Kidney (tissue), 10 donors: ENCODE measurements at regions not wholly inside any gene's neighbourhood (a gene's known extent, or its start where the extent isn't known, plus 50 kb on each side); places are given as distances from the start of the nearest gene placed in this dataset.
"Not testable (repeated sequence)": the region's sequence is repeated elsewhere in the genome, so short reads cannot be mapped to it uniquely, and the experiment has no call there.

Experiments
- DNase-seq, 5 donors: peaks; one replicate each; pipeline ENCODE4 v3.0.0-alpha.2; 2013 to 2020
- FAIRE-seq: peaks from 2 replicates; lab custom pipeline; 2012; peaks lifted over from hg19 to GRCh38; lab: Jason Lieb, UNC
- H3K27ac ChIP-seq, 2 donors: one replicate each; pipeline ENCODE4 v1.7.0; 2013; ENCODE audit warnings: low read depth in 2 of 2, low read length in 2 of 2, inconsistent platforms in 1 of 2
- H3K27me3 ChIP-seq: one replicate; pipeline ENCODE4 v1.7.1; 2013; ENCODE audit warnings: low read length, inconsistent platforms; ENCODE audit not compliant: control insufficient read depth, insufficient read depth
- H3K36me3 ChIP-seq, 3 donors: one replicate each; pipeline versions ENCODE4 v1.7.0 to v1.7.1; 2013; ENCODE audit warnings: low read length in 3 of 3, control low read depth in 1 of 3, inconsistent platforms in 1 of 3; ENCODE audit not compliant: insufficient read depth in 3 of 3, control insufficient read depth in 2 of 3
- H3K4me1 ChIP-seq, 3 donors: one replicate each; pipeline versions ENCODE4 v1.7.0 to v1.7.1; 2013; ENCODE audit warnings: low read length in 3 of 3, inconsistent platforms in 1 of 3, low read depth in 1 of 3; ENCODE audit not compliant: control insufficient read depth in 2 of 3, insufficient read depth in 2 of 3
- H3K4me3 ChIP-seq, 3 donors: one replicate each; pipeline versions ENCODE4 v1.7.0 to v1.8.1; 2013; ENCODE audit warnings: low read length in 3 of 3, control low read depth in 1 of 3, inconsistent platforms in 1 of 3
- H3K9ac ChIP-seq, 3 donors: one replicate each; pipeline versions ENCODE4 v1.7.0 to v1.7.1; 2013; ENCODE audit warnings: low read length in 3 of 3, control low read depth in 1 of 3, inconsistent platforms in 1 of 3
- H3K9me3 ChIP-seq, 3 donors: one replicate each; pipeline versions ENCODE4 v1.7.0 to v1.7.1; 2013; ENCODE audit warnings: low read length in 3 of 3, control low read depth in 1 of 3, inconsistent platforms in 1 of 3; ENCODE audit not compliant: control insufficient read depth in 2 of 3, insufficient read depth in 1 of 3
- intact Hi-C: fragments of 100-400 bp; cut with DNase I; formaldehyde crosslinking; loops from one replicate; pipeline ENCODE4 v1.11.1; 2022
- donor health status: control.
- donor health status: control.
- donor health status: DM: yes; HTN: yes; CAD: no.
- donor health status: Normal renal cell carcinoma (clear cell type).

DNA sequence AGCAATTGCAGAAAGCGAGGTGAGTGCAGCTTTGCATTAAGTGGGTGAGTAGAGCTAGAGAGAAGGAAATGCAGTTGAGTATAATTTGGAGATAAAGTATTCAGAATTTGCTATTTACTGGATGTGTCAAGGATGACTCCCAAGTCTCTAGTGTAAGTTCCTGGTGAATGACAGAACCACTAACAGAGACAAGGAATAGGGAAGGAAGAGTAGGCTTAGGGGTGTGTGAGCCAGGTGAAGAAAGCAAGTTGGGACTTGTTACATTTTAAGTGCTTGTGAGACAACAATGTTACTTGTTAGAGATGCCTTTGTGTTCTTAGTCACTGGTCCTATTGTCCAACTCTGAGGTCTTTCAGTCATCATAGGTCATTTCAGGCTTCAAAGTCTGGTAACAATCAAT lies 70.8 kb downstream of the TBC1D26 start:
- H3K36me3 ChIP-seq, H3K9ac ChIP-seq, FAIRE-seq, intact Hi-C loops, H3K4me3 ChIP-seq, H3K4me1 ChIP-seq, DNase-seq, H3K9me3 ChIP-seq, H3K27ac ChIP-seq, H3K27me3 ChIP-seq: not testable (repeated sequence)

DNA sequence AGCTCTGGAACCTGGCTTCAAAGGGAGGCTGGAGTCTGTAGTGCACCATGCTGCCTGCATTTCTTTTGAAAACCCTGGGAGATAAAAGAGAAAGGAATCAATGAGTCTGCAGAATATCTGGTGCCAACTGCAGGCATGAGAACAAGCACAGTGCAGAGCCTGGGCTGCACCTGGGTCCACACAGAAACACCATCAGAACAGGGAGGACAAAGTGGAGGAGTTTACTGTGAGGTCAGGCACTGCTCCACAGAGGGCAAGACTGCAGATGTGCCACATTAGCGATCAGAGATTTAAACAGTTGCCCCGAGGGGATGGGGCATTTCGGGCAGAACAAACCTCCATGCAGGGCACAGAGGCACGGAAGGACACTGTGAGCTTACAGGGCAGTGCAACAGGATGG lies 74.7 kb downstream of the TBC1D26 start:
- H3K4me3 ChIP-seq, H3K9me3 ChIP-seq, H3K4me1 ChIP-seq, DNase-seq, FAIRE-seq, H3K36me3 ChIP-seq, H3K27ac ChIP-seq, H3K27me3 ChIP-seq, H3K9ac ChIP-seq, intact Hi-C loops: not testable (repeated sequence)

DNA sequence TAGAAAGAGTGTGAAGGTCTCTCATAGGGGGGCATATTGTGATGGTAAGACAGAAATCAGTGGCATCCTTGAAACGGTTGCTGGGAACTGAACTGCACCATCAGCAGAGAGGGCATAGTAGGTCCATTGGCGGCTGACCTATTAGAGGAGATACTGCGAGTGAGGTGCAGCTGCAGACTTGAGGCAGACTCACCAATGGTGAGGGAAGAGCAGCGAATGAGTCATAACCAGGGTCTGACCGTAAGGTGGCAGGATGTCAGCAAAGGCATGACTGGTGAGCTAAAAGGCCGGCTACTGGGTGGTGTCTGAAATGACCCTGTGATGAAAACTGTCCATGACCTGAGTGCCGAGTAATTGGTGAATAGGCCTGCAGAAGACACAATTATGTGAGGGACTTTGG lies 81.3 kb downstream of the TBC1D26 start:
- H3K36me3 ChIP-seq, FAIRE-seq, H3K27ac ChIP-seq, H3K4me3 ChIP-seq, H3K9me3 ChIP-seq, H3K4me1 ChIP-seq, intact Hi-C loops, H3K9ac ChIP-seq, DNase-seq, H3K27me3 ChIP-seq: not testable (repeated sequence)

DNA sequence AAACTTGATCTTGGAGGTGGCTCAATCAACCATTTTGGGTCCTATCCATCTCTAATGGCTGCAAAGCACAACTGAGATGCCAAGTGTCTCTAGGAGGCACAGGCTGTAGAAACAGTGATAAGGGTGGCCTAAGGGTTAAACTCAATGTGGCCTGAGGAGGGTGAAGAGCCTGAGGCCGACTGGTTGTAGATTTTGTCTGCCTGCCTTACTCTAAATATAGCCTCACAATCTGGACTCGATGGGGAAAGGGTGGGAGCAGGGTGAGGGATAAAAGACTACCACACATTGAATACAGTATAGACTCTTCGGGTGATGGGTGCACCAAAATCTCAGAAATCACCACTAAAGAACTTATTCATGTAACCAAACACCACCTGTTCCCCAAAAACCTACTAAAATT lies 81.9 kb downstream of the TBC1D26 start:
- intact Hi-C loops, H3K9ac ChIP-seq, H3K27ac ChIP-seq, H3K27me3 ChIP-seq, H3K4me3 ChIP-seq, H3K36me3 ChIP-seq, H3K4me1 ChIP-seq, DNase-seq, H3K9me3 ChIP-seq, FAIRE-seq: not testable (repeated sequence)

DNA sequence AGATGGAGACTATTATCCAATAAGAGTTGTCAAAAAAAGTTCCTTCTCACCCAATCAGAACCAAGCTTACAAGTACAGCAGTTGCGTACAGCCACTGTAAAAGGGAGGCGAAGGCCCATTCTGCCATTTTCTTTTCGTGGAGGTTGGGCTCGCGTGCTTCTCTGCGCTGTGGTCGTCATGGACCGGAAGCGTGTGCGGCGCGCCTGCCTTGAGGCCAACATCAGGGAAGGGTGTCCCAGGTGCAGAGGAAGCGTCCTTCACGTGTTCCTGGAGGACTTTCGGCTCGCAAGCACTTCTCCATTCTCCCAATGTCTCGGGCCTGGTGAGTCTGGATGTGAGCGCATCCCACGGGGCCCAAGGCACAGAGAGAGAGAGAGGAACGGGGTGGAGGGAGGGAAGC lies 85.8 kb downstream of the TBC1D26 start:
- intact Hi-C loops, H3K27ac ChIP-seq, H3K36me3 ChIP-seq, FAIRE-seq, H3K4me1 ChIP-seq, H3K4me3 ChIP-seq, H3K27me3 ChIP-seq, H3K9me3 ChIP-seq, DNase-seq, H3K9ac ChIP-seq: not testable (repeated sequence)

DNA sequence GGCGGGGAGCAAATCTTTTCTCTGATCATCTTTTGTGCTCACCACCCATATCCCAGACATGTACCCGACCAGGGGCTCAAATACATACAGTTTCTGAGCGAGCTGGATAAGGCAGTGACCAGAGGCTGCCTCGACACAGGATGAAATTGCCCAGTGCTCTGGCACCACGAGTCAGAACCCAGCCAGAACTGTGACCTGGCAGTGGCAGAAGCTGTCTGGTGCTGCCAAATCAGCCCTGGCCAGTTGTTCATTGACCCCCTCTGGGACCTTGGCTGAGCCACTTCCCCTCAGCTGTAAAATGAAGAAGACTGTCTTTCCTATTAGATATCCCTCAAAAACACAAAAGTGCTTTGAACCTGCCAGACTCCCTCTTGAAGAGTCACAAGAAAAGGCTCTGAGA lies 90.2 kb downstream of the TBC1D26 start:
- intact Hi-C loops, H3K4me3 ChIP-seq, H3K9ac ChIP-seq, H3K36me3 ChIP-seq, DNase-seq, H3K27ac ChIP-seq, H3K9me3 ChIP-seq, H3K27me3 ChIP-seq, FAIRE-seq, H3K4me1 ChIP-seq: not testable (repeated sequence)
